Mesenchymal stem cell (in vitro differentiated cells and primary cell): ENCODE measurements at regions not wholly inside any gene's neighbourhood (a gene's known extent, or its start where the extent isn't known, plus 50 kb on each side); places are given as distances from the start of the nearest gene placed in this dataset.

Source experiments
- DNase-seq: peaks from one replicate; pipeline ENCODE4 v3.0.0-alpha.2; 2013
- H2AFZ ChIP-seq: one replicate; pipeline ENCODE4 v1.6.1; 2013; ENCODE audit warnings: low read depth, mild to moderate bottlenecking, control low read depth, inconsistent platforms, low read length, moderate library complexity
- H2AK5ac ChIP-seq: 2 replicates; pipeline ENCODE4 v1.6.1; 2013; ENCODE audit warnings: low read length, moderate library complexity, mild to moderate bottlenecking, inconsistent platforms; ENCODE audit not compliant: severe bottlenecking
- H2BK120ac ChIP-seq: one replicate; pipeline ENCODE4 v1.6.1; 2013; ENCODE audit warnings: low read depth, mild to moderate bottlenecking, inconsistent platforms, low read length, moderate library complexity
- H2BK12ac ChIP-seq, 2 experiments: one replicate each; pipeline ENCODE4 v1.6.1; 2013; ENCODE audit warnings: inconsistent platforms in 2 of 2, low read length in 2 of 2, mild to moderate bottlenecking in 2 of 2, moderate library complexity in 2 of 2, control low read depth in 1 of 2
- H2BK15ac ChIP-seq: one replicate; pipeline ENCODE4 v1.6.1; 2013; ENCODE audit warnings: mild to moderate bottlenecking, low read depth, inconsistent platforms; ENCODE audit not compliant: poor library complexity, severe bottlenecking
- H2BK5ac ChIP-seq: 2 replicates; pipeline ENCODE4 v1.6.1; 2013; ENCODE audit warnings: low read depth, mild to moderate bottlenecking, low read length, control low read depth, inconsistent platforms; ENCODE audit not compliant: poor library complexity, severe bottlenecking
- H3K14ac ChIP-seq, 2 experiments: one replicate each; pipeline ENCODE4 v1.6.1; 2013; ENCODE audit warnings: inconsistent platforms in 2 of 2, low read length in 2 of 2, control low read depth in 1 of 2, mild to moderate bottlenecking in 1 of 2, moderate library complexity in 1 of 2
- H3K18ac ChIP-seq, 2 experiments: one replicate each; pipeline ENCODE4 v1.6.1; 2013; ENCODE audit warnings: inconsistent platforms in 2 of 2, low read length in 2 of 2, control low read depth in 1 of 2, low read depth in 1 of 2, mild to moderate bottlenecking in 1 of 2
- H3K23ac ChIP-seq, 2 experiments: one replicate each; pipeline ENCODE4 v1.6.1; 2013; ENCODE audit warnings: inconsistent platforms in 2 of 2, low read length in 2 of 2, mild to moderate bottlenecking in 2 of 2, moderate library complexity in 2 of 2, control low read depth in 1 of 2
- H3K27ac ChIP-seq: 2 replicates; pipeline ENCODE4 v1.5.1; 2013; ENCODE audit warnings: mild to moderate bottlenecking, moderate library complexity, low read length, control low read depth, inconsistent platforms; ENCODE audit not compliant: poor library complexity, severe bottlenecking
- H3K27me3 ChIP-seq, 2 experiments: 2 replicates each; pipeline versions ENCODE4 v1.6.1 to v1.7.0; 2013; ENCODE audit warnings: low read length in 2 of 2, mild to moderate bottlenecking in 2 of 2, moderate library complexity in 2 of 2, control low read depth in 1 of 2, inconsistent platforms in 1 of 2; ENCODE audit not compliant: control insufficient read depth in 1 of 2, insufficient read depth in 1 of 2
- H3K36me3 ChIP-seq, 2 experiments: 2 replicates each; pipeline versions ENCODE4 v1.6.1 to v1.7.0; 2013; ENCODE audit warnings: low read length in 2 of 2, control low read depth in 1 of 2, inconsistent platforms in 1 of 2, low read depth in 1 of 2, mild to moderate bottlenecking in 1 of 2; ENCODE audit not compliant: insufficient read depth in 2 of 2, control insufficient read depth in 1 of 2
- H3K4ac ChIP-seq, 2 experiments: one replicate each; pipeline ENCODE4 v1.6.1; 2013; ENCODE audit warnings: inconsistent platforms in 2 of 2, low read length in 2 of 2, mild to moderate bottlenecking in 2 of 2, moderate library complexity in 2 of 2, control low read depth in 1 of 2, low read depth in 1 of 2
- H3K4me1 ChIP-seq: 2 replicates; pipeline ENCODE4 v1.6.1; 2013; ENCODE audit warnings: low read depth, low read length, control low read depth; ENCODE audit not compliant: control insufficient read depth, insufficient read depth
- H3K4me2 ChIP-seq: 2 replicates; pipeline ENCODE4 v1.6.1; 2013; ENCODE audit warnings: low read length, mild to moderate bottlenecking, inconsistent platforms; ENCODE audit not compliant: poor library complexity, severe bottlenecking
- H3K4me3 ChIP-seq, 2 experiments: 2 replicates each; pipeline versions ENCODE4 v1.5.1 to v1.7.0; 2013; ENCODE audit warnings: low read length in 2 of 2, mild to moderate bottlenecking in 2 of 2, control low read depth in 1 of 2, low read depth in 1 of 2; ENCODE audit not compliant: insufficient read depth in 1 of 2
- H3K79me1 ChIP-seq: replicated peaks from 2 replicates; pipeline ENCODE4 v1.6.1; 2013; ENCODE audit warnings: mild to moderate bottlenecking, control low read depth, low read length, inconsistent platforms; ENCODE audit not compliant: poor library complexity, severe bottlenecking
- H3K9ac ChIP-seq: 2 replicates; pipeline ENCODE4 v1.7.0; 2013; ENCODE audit warnings: mild to moderate bottlenecking, low read length, moderate library complexity
- H3K9me3 ChIP-seq: 2 replicates; pipeline ENCODE4 v1.7.0; 2013; ENCODE audit warnings: mild to moderate bottlenecking, low read length; ENCODE audit not compliant: control insufficient read depth
- H4K8ac ChIP-seq: one replicate; pipeline ENCODE4 v1.6.1; 2013; ENCODE audit warnings: inconsistent platforms, mild to moderate bottlenecking, low read length, moderate library complexity
- H4K91ac ChIP-seq: one replicate; pipeline ENCODE4 v1.6.1; 2013; ENCODE audit warnings: mild to moderate bottlenecking, low read length, inconsistent platforms
- WGBS: methylation state at CpG from one replicate; pipeline ENCODE4 v1.1.7; 2013; ENCODE audit warnings: mixed read lengths; 5-methylcytosine and 5-hydroxymethylcytosine counted together

- Histone ChIP-seq H3K9me3 (no peaks in the 10 kb centered on the region), H3K27ac (no peak overlapping the region), H3K4me3 (no peak overlapping the region), H4K8ac (no peak overlapping the region), H3K18ac (no peak overlapping the region), H2AK5ac (no peak overlapping the region), H3K23ac (no peak overlapping the region), H3K79me1 (no peaks in the 10 kb centered on the region), H3K4me1 (peaks cover 1% of the 10 kb centered on the region), H2BK5ac (no peak overlapping the region), H3K4me2 (no peak overlapping the region), H3K27me3 (no peaks in the 10 kb centered on the region), H3K4ac (no peak overlapping the region), H2BK120ac (no peak overlapping the region), H2BK12ac (no peak overlapping the region), H2AFZ (no peak overlapping the region), H2BK15ac (no peak overlapping the region), H4K91ac (no peak overlapping the region), H3K36me3 (no peaks in the 10 kb centered on the region), H3K14ac (no peak overlapping the region), H3K9ac (no peak overlapping the region)
- DNase-seq, result no peak
- WGBS, result 100% methylated on average over 1 of the region's 2 CpGs
Measured at GRCh38 chr12:93203361-93203760, 174.4 kb upstream of the NUDT4 start.

- H2AFZ ChIP-seq, result no peak overlapping the region
- H2BK15ac ChIP-seq, result no peak overlapping the region
- no peak overlapping the region for H3K4ac ChIP-seq
- no peaks in the 10 kb centered on the region for H3K79me1 ChIP-seq
- H3K14ac ChIP-seq, result no peak overlapping the region
- no peak overlapping the region for H2BK12ac ChIP-seq
- WGBS, result 100% methylated on average over 1 of the region's 4 CpGs
- no peak overlapping the region for H3K9ac ChIP-seq
- no peaks in the 10 kb centered on the region for H3K9me3 ChIP-seq
- H3K4me1 ChIP-seq, result peaks cover 1% of the 10 kb centered on the region
- H2BK120ac ChIP-seq, result no peak overlapping the region
- H3K23ac ChIP-seq, result no peak overlapping the region
- H3K4me2 ChIP-seq, result no peak overlapping the region
- no peak overlapping the region for H3K27ac ChIP-seq
- no peak overlapping the region for H3K18ac ChIP-seq
- H3K27me3 ChIP-seq, result no peaks in the 10 kb centered on the region
- no peaks in the 10 kb centered on the region for H3K36me3 ChIP-seq
- no peak overlapping the region for H2BK5ac ChIP-seq
- H4K91ac ChIP-seq, result no peak overlapping the region
- no peak overlapping the region for H3K4me3 ChIP-seq
- no peak for DNase-seq
- H2AK5ac ChIP-seq, result no peak overlapping the region
- no peak overlapping the region for H4K8ac ChIP-seq
Measured at GRCh38 chr12:93204896-93205295, 172.8 kb upstream of the NUDT4 start.

DNA sequence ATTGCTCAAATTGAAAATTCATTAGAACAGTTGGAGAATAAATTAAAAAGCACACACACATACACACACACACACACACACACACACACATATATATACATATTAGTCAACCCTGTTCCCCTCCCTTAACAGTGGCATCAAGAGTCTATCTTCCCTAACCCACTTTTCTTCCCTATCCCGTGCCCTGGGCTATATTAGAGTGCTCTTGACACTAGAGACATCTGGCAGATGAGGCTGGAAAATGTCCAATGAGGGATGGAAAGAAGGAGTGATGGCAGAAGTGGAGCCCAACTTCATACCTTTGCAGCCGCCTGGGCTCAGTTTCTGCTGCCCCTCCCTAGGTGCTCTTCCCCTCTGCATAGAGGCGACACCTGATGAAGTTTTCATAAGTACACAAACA is 172.4 kb upstream of the NUDT4 start:
- WGBS, result 89% methylated on average over 3 of the region's 3 CpGs
- H4K91ac ChIP-seq, result no peak overlapping the region
- no peak overlapping the region for H3K4me2 ChIP-seq
- no peaks in the 10 kb centered on the region for H3K36me3 ChIP-seq
- no peak overlapping the region for H3K4ac ChIP-seq
- no peaks in the 10 kb centered on the region for H3K27me3 ChIP-seq
- H2AK5ac ChIP-seq, result no peak overlapping the region
- H3K27ac ChIP-seq, result no peak overlapping the region
- H2BK15ac ChIP-seq, result no peak overlapping the region
- no peaks in the 10 kb centered on the region for H3K9me3 ChIP-seq
- no peaks in the 10 kb centered on the region for H3K79me1 ChIP-seq
- no peak overlapping the region for H3K18ac ChIP-seq
- no peak for DNase-seq
- H3K9ac ChIP-seq, result no peak overlapping the region
- no peak overlapping the region for H2AFZ ChIP-seq
- H3K4me1 ChIP-seq, result no peaks in the 10 kb centered on the region
- no peak overlapping the region for H3K4me3 ChIP-seq
- H4K8ac ChIP-seq, result no peak overlapping the region
- H3K23ac ChIP-seq, result no peak overlapping the region
- no peak overlapping the region for H2BK120ac ChIP-seq
- no peak overlapping the region for H3K14ac ChIP-seq
- no peak overlapping the region for H2BK5ac ChIP-seq
- H2BK12ac ChIP-seq, result no peak overlapping the region

- H2BK120ac ChIP-seq, result no peak overlapping the region
- no peaks in the 10 kb centered on the region for H3K4me1 ChIP-seq
- no peaks in the 10 kb centered on the region for H3K36me3 ChIP-seq
- no peak overlapping the region for H3K4me2 ChIP-seq
- H3K9ac ChIP-seq, result no peak overlapping the region
- H3K4ac ChIP-seq, result no peak overlapping the region
- no peaks in the 10 kb centered on the region for H3K9me3 ChIP-seq
- H4K8ac ChIP-seq, result no peak overlapping the region
- H3K4me3 ChIP-seq, result no peak overlapping the region
- no peak overlapping the region for H3K14ac ChIP-seq
- no peak overlapping the region for H2BK5ac ChIP-seq
- no CpG with 5 or more reads among the region's 1 CpG for WGBS
- H4K91ac ChIP-seq, result no peak overlapping the region
- no peak overlapping the region for H2AK5ac ChIP-seq
- no peak overlapping the region for H2BK15ac ChIP-seq
- no peak overlapping the region for H2BK12ac ChIP-seq
- no peak overlapping the region for H2AFZ ChIP-seq
- H3K18ac ChIP-seq, result no peak overlapping the region
- no peak for DNase-seq
- H3K27me3 ChIP-seq, result no peaks in the 10 kb centered on the region
- no peaks in the 10 kb centered on the region for H3K79me1 ChIP-seq
- no peak overlapping the region for H3K23ac ChIP-seq
- no peak overlapping the region for H3K27ac ChIP-seq
Measured at GRCh38 chr12:93208011-93208410, 169.7 kb upstream of the NUDT4 start.
